T-helper 1 cell (primary cell): ENCODE measurements at regions not wholly inside any gene's neighbourhood (a gene's known extent, or its start where the extent isn't known, plus 50 kb on each side); places are given as distances from the start of the nearest gene placed in this dataset.

Source experiments
- DNase-seq, 5 donors: peaks; one replicate each; pipeline ENCODE4 v3.0.0-alpha.2; 2012 to 2020

- no peak for DNase-seq
These were observed 102.8 kb upstream of the TMEM18 start for GRCh38 chr2:780002-780401.

DNA sequence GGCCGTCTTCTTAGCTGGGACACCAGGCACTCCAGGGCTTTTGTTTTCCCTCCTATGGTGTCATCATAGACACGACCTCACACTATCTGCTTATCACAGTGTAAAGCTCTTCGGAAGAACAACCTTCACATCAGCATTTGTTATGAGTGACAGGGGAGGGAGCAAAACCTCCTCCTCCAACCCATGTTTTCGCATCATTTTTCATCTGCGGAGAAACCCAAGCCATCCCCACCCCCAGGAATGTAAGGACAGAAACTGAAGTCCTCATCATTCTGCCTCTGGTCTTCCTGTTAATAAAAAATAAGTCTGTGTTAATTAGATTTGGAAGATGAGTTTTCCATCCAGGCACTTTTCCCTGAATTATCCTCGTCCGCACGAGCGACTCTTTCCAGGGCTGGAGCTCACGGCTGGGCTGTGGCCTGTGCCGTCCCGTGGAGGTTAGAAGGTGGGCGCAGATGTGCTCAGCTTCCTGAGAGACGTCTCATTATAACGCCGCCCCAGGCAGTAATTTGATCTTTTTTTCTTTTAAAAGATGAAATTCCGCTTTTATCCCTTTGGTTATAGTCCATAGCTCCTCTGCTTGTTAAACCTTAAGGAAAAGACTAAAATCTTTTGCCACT is 101.6 kb upstream of the TMEM18 start:
- DNase-seq, result no peak

DNA sequence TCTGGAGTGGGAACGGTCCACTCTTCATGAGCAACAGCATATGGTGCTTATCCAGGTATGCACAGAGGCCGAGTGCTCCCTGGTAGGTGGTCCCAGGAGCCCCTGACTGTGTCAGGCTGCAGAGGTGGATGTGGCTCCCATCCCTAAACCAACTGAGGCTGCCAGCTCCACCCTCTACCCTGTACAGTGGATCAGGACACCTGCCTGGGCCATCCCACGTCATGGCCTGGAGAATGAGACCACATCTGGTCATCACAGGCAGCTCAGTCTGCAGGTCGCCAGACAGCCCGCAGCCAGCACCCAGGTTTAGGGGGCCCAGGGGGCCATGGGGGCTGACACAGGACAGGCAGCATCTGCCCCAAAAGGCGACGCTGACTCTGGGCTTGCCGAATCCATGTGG is 100.3 kb upstream of the TMEM18 start:
- no peak for DNase-seq

- no peak for DNase-seq
These were observed 99.8 kb upstream of the TMEM18 start for GRCh38 chr2:777051-777450.

GRCh38 chr2:776487-776886 is 99.3 kb upstream of the TMEM18 start:
- DNase-seq, result no peak

DNA sequence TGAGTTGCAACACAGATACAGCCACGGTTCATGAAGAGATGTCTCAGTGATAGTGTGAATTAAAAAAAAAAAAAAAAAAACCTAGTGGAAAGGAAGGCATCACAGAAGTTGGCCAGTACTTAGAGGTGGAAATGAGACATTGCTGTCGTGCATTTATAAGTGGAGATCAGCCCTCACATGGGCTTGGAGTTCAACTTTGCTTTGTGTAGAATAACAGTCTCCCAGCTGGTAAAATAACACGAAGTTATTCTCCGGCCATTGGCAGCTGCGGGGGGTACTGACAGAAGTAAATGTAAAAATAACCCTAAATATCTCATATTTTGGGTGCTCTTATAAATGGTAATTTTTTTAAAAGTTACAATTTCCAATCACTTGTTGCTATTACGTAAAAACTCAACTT is 98.8 kb upstream of the TMEM18 start:
- DNase-seq, result no peak

DNA sequence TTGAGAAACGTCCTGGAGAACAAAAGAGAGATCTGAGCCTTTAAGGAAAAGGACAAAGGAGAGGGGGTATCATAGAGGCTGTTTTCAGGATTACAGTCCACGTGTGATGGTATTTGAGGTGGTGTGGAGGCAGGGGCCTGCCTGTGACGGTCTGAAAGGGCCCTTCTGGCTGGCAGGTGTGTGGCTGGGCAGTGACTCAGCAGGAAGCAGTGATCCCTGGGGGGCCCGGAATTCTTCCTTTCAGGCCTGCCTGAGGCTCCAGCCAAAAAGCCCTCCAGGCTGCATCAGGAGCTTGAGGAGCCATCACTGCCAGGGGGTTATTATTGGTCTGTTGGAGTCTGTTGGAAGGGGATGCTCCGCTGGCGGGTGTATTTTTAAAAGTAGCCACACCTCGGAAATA is 97.2 kb upstream of the TMEM18 start:
- no peak for DNase-seq

DNA sequence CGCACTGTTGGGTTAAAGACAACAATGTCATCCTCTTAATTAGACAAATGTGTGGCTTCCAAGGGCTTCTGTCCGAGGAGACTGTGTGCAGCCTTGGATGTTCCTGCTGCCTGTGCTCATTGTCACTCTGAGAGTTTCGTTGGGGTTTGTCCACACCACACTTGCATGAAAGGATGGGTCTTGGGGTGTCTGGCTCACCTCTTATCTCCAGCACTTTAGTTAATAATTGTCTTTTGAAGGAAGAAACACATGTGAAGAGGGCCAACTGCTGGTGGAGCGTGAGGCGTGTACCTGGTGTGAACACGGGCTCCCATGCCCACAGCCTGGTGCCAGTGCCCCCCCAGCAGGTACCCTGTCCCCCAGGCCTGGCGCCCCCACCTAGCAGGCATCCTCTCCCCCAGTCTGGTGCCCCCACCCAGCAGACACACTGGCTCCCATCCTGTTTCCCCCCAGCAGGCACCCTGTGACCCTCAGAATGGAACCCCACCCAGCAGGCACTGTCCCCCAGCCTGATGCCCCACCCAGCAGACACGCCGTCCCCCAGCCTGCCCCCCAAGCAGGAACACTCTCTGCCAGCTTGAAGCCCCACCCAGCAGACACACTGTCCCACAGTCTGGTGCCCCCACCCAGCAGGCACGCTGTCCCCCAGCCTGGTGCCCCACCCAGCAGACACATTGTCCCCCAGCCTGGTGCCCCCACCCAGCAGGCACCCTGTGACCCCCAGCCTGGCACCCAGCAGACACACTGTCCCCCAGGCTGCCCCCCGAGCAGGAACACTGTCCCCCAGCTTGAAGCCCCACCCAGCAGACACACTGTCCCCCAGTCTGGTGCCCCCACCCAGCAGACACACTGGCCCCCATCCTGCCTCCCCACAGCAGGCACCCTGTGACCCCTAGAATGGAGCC is 96.3 kb upstream of the TMEM18 start:
- DNase-seq, result no peak

DNA sequence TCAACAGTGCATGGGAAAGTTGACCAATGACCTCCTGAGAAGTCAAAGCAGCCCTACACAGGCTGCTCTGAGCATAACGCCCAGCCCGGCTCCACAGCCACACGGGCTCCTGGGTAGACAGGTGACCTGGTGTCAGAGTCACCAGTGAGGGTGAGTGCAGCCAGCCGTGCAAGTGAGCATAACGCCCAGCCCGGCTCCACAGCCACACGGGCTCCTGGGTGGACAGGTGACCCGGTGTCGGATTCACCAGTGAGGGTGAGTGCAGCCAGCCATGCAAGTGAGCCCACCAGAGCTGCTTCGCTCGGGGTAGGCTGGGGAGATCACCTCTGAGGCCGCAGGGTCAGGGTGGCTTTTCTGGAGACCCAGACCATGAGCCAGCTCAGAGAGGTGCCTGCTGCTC is 94.3 kb upstream of the TMEM18 start:
- DNase-seq, result no peak

- DNase-seq, result no peak
These were observed 93.6 kb upstream of the TMEM18 start for GRCh38 chr2:770776-771175.

DNA sequence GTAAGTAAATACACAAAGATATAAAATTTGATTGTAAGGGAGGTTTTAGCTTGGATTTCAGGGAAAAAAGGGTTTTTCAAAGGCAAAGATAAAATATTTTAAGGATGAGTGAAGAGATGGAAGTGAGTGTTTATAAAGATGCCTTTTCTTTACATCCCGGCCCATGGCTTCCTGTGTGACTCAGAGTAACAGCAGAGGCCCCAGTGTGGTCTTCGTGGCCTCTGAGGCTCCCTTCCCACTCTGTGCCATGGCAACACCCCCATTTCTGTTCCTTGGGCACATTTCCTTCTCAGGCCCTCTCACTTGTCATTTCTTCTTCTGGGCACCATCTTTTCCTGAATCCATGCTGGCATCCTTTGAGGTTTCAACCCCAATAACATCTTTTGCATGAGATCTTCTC is 92.6 kb upstream of the TMEM18 start:
- no peak for DNase-seq

DNA sequence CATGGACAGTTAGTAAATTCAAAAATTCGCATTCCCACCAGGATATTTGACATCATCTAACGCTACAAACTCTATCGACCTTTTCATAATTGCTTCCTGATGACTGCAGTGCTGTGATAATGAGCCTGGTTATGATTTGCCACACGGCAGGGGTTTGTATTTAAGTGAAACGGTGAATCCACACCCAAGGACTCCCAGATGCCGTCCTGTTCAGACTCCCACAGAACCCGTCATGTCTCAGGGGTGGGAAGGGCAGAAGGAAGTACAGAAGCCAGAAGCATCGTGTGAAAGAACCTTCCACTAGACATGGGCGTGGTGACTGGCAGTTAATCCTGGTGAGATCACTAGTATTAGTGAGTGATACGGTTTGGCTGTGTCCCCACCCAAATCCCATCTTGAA is 91.2 kb upstream of the TMEM18 start:
- no peak for DNase-seq

- DNase-seq, result no peak
These were observed 90.7 kb upstream of the TMEM18 start for GRCh38 chr2:767944-768343.

GRCh38 chr2:767440-767839 is 90.2 kb upstream of the TMEM18 start:
- DNase-seq, result no peak

GRCh38 chr2:766255-766654 is 89.0 kb upstream of the TMEM18 start:
- DNase-seq, result no peak

- DNase-seq, result no peak
These were observed 88.2 kb upstream of the TMEM18 start for GRCh38 chr2:765369-765768.

GRCh38 chr2:763766-764525 is 86.7 kb upstream of the TMEM18 start:
- DNase-seq, result no peak

DNA sequence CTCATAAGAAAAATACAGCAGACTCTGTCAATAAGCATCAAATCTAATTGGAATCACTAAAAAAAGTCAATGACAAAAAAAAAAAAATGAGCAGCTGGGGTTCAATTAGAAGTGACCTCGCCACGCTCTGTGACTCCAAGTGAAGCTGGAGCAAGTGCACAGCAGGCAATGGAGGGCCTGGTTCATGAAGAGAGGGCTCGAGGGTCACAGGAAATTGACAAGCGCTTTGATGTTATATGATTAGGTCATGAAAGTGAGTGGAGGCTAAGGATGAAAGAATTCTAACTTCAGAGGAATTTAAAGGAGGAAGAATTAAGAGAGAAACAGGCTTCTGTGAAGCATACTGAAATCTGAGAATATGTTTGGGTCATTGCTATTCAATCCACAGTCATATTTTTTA is 85.4 kb upstream of the TMEM18 start:
- DNase-seq, result no peak

- DNase-seq, result no peak
These were observed 84.2 kb upstream of the TMEM18 start for GRCh38 chr2:761384-761783.

- no peak for DNase-seq
These were observed 82.8 kb upstream of the TMEM18 start for GRCh38 chr2:760001-760400.

- no peak for DNase-seq
These were observed 81.0 kb upstream of the TMEM18 start for GRCh38 chr2:758073-758820.

DNA sequence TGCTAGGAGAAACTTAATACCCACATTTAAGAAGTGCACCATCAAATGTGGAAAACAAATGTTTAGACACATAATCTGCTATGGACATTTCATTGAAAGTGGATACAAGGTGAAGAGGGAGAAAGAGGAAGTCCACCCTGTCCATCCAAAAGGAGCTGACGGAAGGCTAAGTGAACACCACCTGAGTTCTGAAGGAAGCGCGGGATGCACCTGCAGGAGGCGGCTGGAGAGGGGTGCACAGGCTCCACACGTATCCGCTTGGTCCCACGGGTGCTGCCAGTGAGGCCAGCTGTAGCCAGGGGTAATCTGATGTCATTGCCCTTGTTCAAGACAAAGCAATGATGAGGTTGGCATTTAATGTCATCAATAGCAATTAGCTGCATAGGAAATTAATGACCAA is 75.9 kb upstream of the TMEM18 start:
- DNase-seq, result no peak

- no peak for DNase-seq
These were observed 74.3 kb upstream of the TMEM18 start for GRCh38 chr2:751474-751873.
